ENCODE measurements at regions not wholly inside any gene's neighbourhood (a gene's known extent, or its start where the extent isn't known, plus 50 kb on each side); places are given as distances from the start of the nearest gene placed in this dataset.

- no peak for TF ChIP-seq POLR2A (IDR thresholded peaks at IDR 0.05; ENCODE audit: low read length)
- TF ChIP-seq GATA1 (IDR thresholded peaks at IDR 0.05; ENCODE audit: low read depth, low read length) = no peak
Observed at GRCh38 chr6:137665342-137665934, 171.2 kb upstream of the OLIG3 start.
